A673 (cell line): ENCODE measurements at regions not wholly inside any gene's neighbourhood (a gene's known extent, or its start where the extent isn't known, plus 50 kb on each side); places are given as distances from the start of the nearest gene placed in this dataset.

ENCODE experiments used
- BruUV-seq: library from RNA; stranded (reverse); fragments of 400-500 nt; replicated peaks from 2 replicates; lab custom pipeline; 2021; lab: Mats Ljungman, UMichigan
- CTCF ChIA-PET: fragments of 300-600 bp; sonication (Branson Sonifier 250); formaldehyde crosslinking; loops from one replicate; lab custom pipeline; 2022; ENCODE audit warnings: antibody characterized with exemption; lab: Charles Lee
- POLR2A ChIA-PET: fragments of 300-600 bp; sonication (Branson Sonifier 250); formaldehyde crosslinking; loops from one replicate; lab custom pipeline; 2022; ENCODE audit warnings: antibody characterized with exemption; ENCODE audit not compliant: low non-redundant PET; lab: Charles Lee
- DNase-seq: peaks from one replicate; pipeline ENCODE4 v3.0.0-alpha.2; 2015; ENCODE audit warnings: low spot score
- H3K27ac ChIP-seq: fragments of 200-600 bp; sonication (generic); 2 replicates; pipeline ENCODE4 v1.5.1; 2016; ENCODE audit warnings: mixed run types, low read depth, mild to moderate bottlenecking, mixed read lengths, antibody characterized with exemption, low read length; ENCODE audit not compliant: poor library complexity, severe bottlenecking
- H3K27me3 ChIP-seq: fragments of 200-600 bp; sonication (generic); replicated peaks from 2 replicates; pipeline ENCODE4 v1.6.1; 2017; ENCODE audit warnings: mixed run types, low read depth, mild to moderate bottlenecking, mixed read lengths, antibody characterized with exemption, low read length; ENCODE audit not compliant: insufficient read depth, poor library complexity
- H3K36me3 ChIP-seq: fragments of 200-600 bp; sonication (generic); 2 replicates; pipeline ENCODE4 v1.6.1; 2016; ENCODE audit warnings: mixed run types, mild to moderate bottlenecking, mixed read lengths, antibody characterized with exemption, low read length; ENCODE audit not compliant: insufficient read depth, poor library complexity, severe bottlenecking
- H3K4me1 ChIP-seq: fragments of 200-600 bp; sonication (generic); 2 replicates; pipeline ENCODE4 v1.6.1; 2017; ENCODE audit warnings: mixed run types, mild to moderate bottlenecking, mixed read lengths, antibody characterized with exemption, low read length; ENCODE audit not compliant: insufficient read depth, poor library complexity, severe bottlenecking
- H3K4me3 ChIP-seq: fragments of 200-600 bp; sonication (generic); 2 replicates; pipeline ENCODE4 v1.5.1; 2016; ENCODE audit warnings: low read depth, mixed run types, mild to moderate bottlenecking, mixed read lengths, low read length; ENCODE audit not compliant: poor library complexity, severe bottlenecking
- H3K9me3 ChIP-seq: fragments of 200-600 bp; sonication (generic); 2 replicates; pipeline ENCODE4 v1.6.1; 2016; ENCODE audit warnings: mixed run types, low read depth, mild to moderate bottlenecking, mixed read lengths, antibody characterized with exemption, low read length; ENCODE audit not compliant: poor library complexity, severe bottlenecking
- EZH2 ChIP-seq: fragments of 200-600 bp; sonication (generic); IDR thresholded peaks from 2 replicates; pipeline ENCODE4 v1.6.1; 2017; ENCODE audit warnings: borderline replicate concordance, low read depth, mild to moderate bottlenecking, mixed read lengths, antibody characterized with exemption, low read length; ENCODE audit not compliant: poor library complexity, severe bottlenecking
- intact Hi-C: fragments of 100-400 bp; cut with micrococcal nuclease; formaldehyde crosslinking; loops from one replicate; pipeline ENCODE4 v1.10.0; 2022; ENCODE audit not compliant: unreplicated experiment
- TF ChIP-seq, protein P1 (sequence below): fragments of 300-800, 200-600 bp; sonication (generic); conservative IDR thresholded peaks from 2 replicates; pipeline ENCODE4 v1.5.1; 2017; ENCODE audit warnings: low read depth, mild to moderate bottlenecking, antibody characterized with exemption, low read length, moderate library complexity, mixed read lengths

DNA sequence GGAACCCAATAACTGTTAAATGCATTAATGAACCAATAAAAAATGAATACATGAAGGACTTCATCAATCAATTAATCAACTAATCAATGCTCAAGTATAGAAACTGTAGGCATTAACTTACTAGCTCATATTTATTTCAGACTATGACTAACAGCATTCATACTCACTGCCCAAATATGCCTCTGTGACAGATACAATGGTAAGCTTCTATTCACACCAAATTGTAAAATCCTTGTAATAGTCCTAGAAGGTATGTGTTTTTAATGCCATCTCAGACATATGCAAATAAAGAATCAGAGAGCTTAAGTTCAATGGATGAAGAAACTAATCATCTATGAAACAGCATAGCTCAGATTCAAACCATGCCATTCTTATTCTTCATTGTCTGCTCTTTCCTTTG, 1253.6 kb upstream of the TENM4 start:
- no peaks in the 10 kb centered on the region for H3K4me1 ChIP-seq
- ChIA-PET CTCF (no interaction called here), POLR2A (no interaction called here)
- no TSS peak for BruUV-seq
- intact Hi-C loops: no loop called here
- no peak overlapping the region for H3K27ac ChIP-seq
- DNase-seq: no peak
- H3K36me3 ChIP-seq: no peaks in the 10 kb centered on the region
- TF ChIP-seq, protein P1, sequence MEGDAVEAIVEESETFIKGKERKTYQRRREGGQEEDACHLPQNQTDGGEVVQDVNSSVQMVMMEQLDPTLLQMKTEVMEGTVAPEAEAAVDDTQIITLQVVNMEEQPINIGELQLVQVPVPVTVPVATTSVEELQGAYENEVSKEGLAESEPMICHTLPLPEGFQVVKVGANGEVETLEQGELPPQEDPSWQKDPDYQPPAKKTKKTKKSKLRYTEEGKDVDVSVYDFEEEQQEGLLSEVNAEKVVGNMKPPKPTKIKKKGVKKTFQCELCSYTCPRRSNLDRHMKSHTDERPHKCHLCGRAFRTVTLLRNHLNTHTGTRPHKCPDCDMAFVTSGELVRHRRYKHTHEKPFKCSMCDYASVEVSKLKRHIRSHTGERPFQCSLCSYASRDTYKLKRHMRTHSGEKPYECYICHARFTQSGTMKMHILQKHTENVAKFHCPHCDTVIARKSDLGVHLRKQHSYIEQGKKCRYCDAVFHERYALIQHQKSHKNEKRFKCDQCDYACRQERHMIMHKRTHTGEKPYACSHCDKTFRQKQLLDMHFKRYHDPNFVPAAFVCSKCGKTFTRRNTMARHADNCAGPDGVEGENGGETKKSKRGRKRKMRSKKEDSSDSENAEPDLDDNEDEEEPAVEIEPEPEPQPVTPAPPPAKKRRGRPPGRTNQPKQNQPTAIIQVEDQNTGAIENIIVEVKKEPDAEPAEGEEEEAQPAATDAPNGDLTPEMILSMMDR: no peak
- TF ChIP-seq EZH2: no peak
- no peak overlapping the region for H3K4me3 ChIP-seq
- no peaks in the 10 kb centered on the region for H3K27me3 ChIP-seq
- H3K9me3 ChIP-seq: no peaks in the 10 kb centered on the region

DNA sequence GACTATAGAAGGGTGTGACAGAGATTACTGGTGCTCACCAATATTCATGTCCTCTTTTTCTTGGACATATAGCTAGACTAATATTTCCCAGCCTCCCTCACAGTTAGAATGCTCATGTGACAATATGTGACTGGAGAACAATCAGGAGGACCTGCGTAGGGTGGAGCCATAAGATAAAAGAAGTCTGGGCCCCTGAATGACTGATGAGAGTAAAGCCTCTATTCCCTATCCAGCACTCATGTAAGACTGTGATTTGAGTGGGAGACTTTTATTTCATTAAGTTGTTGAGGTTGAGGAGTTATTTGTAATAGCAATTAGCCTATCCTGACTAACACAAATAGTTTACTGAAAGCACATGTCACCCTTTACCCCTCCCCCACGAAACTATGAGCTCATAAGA, 1247.1 kb upstream of the TENM4 start:
- Histone ChIP-seq H3K36me3 (no peaks in the 10 kb centered on the region), H3K9me3 (no peaks in the 10 kb centered on the region), H3K27ac (no peak overlapping the region), H3K4me3 (no peak overlapping the region), H3K4me1 (no peaks in the 10 kb centered on the region), H3K27me3 (no peaks in the 10 kb centered on the region)
- intact Hi-C loops: no loop called here
- CTCF ChIA-PET: no interaction called here
- no peak for DNase-seq
- BruUV-seq: no TSS peak
- TF ChIP-seq, protein P1: no peak
- TF ChIP-seq EZH2: no peak
- POLR2A ChIA-PET: no interaction called here

DNA sequence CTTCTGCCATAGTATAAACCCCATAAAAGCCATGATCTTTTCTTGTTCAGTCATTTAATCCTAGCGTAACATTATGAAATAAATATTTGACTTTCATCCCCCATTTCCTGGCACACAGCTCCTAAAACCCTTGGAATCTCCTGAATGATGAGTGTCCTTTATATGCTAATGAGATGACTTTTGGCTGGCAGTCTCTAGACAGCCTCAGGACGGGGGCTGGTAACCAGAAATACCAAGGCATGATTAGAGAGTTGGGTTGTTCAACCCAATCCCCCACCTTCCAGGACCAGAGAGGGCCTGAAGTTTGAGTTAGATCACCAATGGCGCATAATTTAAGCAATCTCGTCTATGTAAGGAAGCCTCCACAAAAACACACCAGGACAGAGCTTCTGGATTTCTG, 1246.1 kb upstream of the TENM4 start:
- ChIA-PET CTCF (no interaction called here), POLR2A (no interaction called here)
- Histone ChIP-seq H3K36me3 (no peaks in the 10 kb centered on the region), H3K9me3 (no peaks in the 10 kb centered on the region), H3K4me1 (no peaks in the 10 kb centered on the region), H3K27ac (no peak overlapping the region), H3K27me3 (no peaks in the 10 kb centered on the region), H3K4me3 (no peak overlapping the region)
- DNase-seq: no peak
- intact Hi-C loops: no loop called here
- TF ChIP-seq, protein P1: no peak
- no peak for TF ChIP-seq EZH2
- no TSS peak for BruUV-seq
